ENCODE measurements at regions not wholly inside any gene's neighbourhood (a gene's known extent, or its start where the extent isn't known, plus 50 kb on each side); places are given as distances from the start of the nearest gene placed in this dataset.

GRCh38 chr2:71945603-71945959 lies 202.1 kb downstream of the CYP26B1 start:
- H3K36me3 ChIP-seq (ENCODE audit: control insufficient read depth, insufficient read depth, low read length) = no peaks in the 10 kb centered on the region
- DNase-seq (ENCODE audit: extremely low read depth, insufficient read length) = no peak
- H3K27me3 ChIP-seq (replicated peaks; ENCODE audit: control insufficient read depth, insufficient read depth, low read length) = 0 out of 2 replicates have a peak, but pooled peaks cover 1% of the 10 kb centered on the region
- H3K4me3 ChIP-seq (replicated peaks; ENCODE audit: low read depth, low read length) = no peak overlapping the region
- no peak for TF ChIP-seq CTCF (IDR thresholded peaks at IDR 0.05; ENCODE audit: insufficient read depth, low read length, poor library complexity, severe bottlenecking)

DNA sequence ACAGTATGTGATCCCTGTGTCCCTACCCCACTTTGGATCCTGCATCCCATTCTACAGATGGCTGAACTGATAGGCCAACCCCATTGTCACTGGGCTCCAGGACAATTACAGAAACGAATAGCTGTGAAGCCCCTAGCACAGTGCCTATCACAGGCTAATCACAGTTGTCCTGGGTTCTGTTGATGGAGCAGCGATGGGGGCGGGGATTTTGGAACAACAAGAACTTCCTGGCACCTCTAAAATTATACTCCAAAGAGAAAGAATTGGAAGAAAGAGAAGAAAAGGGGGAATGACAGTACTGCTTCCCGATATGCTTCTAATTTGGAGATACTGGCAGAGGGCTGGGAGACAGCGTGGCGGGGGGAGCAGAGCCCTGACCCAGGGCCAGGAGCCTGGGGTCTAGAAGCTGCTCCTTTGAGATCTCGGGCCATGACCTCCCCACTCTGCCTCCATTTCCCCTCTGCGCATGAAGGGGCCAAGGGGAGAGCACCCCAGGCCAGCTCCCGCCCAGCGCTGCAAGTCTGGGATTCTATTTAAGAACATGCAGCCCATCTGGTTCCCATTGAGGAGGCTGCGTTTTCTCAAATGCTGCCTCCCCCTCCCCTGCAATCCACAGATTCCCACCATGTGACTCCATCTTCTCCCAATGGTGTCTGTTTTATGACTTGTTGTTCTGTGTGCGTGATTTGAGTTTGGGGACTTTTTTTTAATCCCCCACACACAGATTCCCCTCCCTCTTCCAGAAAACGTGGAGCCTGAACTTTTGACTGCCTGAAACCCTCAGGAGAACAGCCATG lies 202.7 kb downstream of the CYP26B1 start:
- Histone ChIP-seq H3K27me3 (replicated peaks; ENCODE audit: control insufficient read depth, insufficient read depth, low read length) (peaks cover 1% of the 10 kb centered on the region; the same call in 1 of the 2 replicates), H3K36me3 (ENCODE audit: control insufficient read depth, insufficient read depth, low read length) (no peaks in the 10 kb centered on the region), H3K4me3 (replicated peaks; ENCODE audit: low read depth, low read length) (no peak overlapping the region)
- no peak for TF ChIP-seq CTCF (IDR thresholded peaks at IDR 0.05; ENCODE audit: insufficient read depth, low read length, poor library complexity, severe bottlenecking)
- no peak for DNase-seq (ENCODE audit: extremely low read depth, insufficient read length)

DNA sequence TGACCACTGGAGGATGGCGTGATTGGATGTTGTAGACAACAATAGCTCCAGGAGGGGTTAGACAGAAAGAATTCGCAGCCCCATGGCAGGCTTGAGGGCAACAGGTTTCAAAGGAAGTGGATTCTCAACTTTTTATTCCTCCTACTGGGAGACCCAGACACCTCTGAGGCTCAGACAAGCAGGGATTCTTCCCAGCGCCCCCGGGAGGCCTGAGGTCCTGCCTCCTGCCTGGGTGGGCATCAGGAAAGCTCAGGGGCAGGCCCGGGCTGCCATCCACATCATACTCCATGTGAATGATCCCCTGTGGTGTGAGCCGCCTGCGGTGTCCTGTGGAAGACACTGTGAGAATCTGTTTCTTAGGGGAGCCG lies 203.5 kb downstream of the CYP26B1 start:
- Histone ChIP-seq H3K4me3 (replicated peaks; ENCODE audit: low read depth, low read length) (no peak overlapping the region), H3K36me3 (ENCODE audit: control insufficient read depth, insufficient read depth, low read length) (no peaks in the 10 kb centered on the region), H3K27me3 (replicated peaks; ENCODE audit: control insufficient read depth, insufficient read depth, low read length) (peaks cover 1% of the 10 kb centered on the region; the same call in 1 of the 2 replicates)
- no peak for DNase-seq (ENCODE audit: extremely low read depth, insufficient read length)
- no peak for TF ChIP-seq CTCF (IDR thresholded peaks at IDR 0.05; ENCODE audit: insufficient read depth, low read length, poor library complexity, severe bottlenecking)

DNA sequence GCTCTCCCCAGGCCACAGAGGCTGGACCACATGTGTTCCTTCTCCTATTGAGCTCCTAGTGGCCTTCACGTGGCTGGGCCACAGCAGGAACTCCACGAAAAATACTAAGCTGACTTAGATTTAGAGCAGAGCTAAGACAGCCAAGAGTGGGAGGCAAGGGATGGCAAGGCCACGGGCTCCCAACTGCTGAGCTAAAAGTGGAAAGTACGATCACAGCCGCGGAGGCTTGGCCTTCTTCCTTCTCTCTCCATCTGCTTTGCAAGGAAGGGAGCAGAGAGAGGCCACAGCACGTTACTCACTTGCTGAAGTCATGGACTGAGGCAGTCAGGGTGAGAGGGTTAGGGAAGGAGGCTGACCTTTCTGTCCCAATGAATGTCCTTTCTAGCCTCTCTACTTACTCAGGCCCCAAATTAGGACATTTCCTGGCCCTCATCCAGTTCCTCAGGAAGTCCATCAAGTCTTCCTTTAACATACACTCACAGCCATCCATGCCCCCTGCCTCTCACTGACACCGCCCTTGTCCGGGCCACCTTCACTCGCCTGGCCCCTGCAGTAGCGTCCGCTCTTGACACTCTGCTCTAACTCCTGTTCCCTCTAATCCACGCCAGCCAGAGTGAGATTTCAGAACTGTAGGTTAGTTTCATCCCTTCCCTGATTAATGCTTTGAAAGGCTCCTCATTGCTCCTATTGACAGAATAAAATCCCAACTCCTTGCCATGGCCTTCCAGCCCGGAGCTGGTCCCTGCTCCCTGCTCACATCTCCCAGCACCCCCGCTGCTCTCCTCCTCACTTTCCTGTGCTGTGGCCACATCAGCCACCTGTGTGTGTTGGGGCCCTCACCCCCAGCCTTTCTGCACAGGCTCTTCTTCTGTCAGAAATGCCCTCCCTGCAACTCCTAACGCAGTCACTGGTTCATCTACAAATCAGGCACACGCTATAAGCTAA lies 204.2 kb downstream of the CYP26B1 start:
- no peak overlapping the region for H3K4me3 ChIP-seq (replicated peaks; ENCODE audit: low read depth, low read length)
- no peak for DNase-seq (ENCODE audit: extremely low read depth, insufficient read length)
- H3K27me3 ChIP-seq (replicated peaks; ENCODE audit: control insufficient read depth, insufficient read depth, low read length) = peaks cover 1% of the 10 kb centered on the region; the same call in 1 of the 2 replicates
- no peak for TF ChIP-seq CTCF (IDR thresholded peaks at IDR 0.05; ENCODE audit: insufficient read depth, low read length, poor library complexity, severe bottlenecking)
- H3K36me3 ChIP-seq (ENCODE audit: control insufficient read depth, insufficient read depth, low read length) = no peaks in the 10 kb centered on the region

DNA sequence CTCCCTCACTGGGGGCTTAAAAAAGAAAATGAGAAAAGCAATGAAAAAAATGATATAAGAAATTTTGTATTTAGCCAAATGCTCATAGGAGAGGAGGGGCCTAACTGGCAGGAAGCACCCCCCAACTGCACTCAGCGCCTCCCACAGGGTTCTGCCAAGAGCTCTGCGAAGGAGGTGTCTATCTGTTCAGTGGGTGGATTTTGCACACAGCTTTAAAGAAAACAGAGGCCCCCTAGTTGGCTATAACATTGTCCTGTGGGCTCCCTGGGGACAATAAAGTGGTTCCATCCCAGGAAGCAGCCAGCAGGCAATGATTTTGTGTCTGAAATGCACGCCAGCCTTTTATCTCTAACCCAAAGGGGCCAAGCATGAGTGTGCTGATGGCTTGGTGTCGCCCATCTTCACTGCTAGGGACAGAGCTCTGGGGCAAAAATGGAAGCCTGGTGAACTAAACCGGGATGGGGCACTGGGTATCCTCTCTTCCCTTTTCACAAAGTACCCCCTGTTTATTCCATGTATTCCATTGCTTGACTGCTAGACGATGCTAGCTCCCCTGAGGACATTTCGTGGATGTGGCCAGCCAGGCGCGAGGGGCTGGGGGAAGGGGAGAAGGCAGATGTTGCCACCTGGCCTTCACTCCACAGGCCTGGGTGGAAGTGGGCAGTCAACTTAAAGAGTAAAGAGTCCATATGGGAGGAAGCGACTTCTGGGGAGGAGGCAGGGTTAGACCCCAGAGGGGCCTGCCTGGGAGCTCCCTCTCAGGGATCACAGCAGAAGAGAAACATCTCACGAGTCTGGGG lies 205.7 kb downstream of the CYP26B1 start:
- no peak for TF ChIP-seq CTCF (IDR thresholded peaks at IDR 0.05; ENCODE audit: insufficient read depth, low read length, poor library complexity, severe bottlenecking)
- Histone ChIP-seq H3K4me3 (replicated peaks; ENCODE audit: low read depth, low read length) (no peak overlapping the region), H3K27me3 (replicated peaks; ENCODE audit: control insufficient read depth, insufficient read depth, low read length) (peaks cover 1% of the 10 kb centered on the region; the same call in 1 of the 2 replicates), H3K36me3 (ENCODE audit: control insufficient read depth, insufficient read depth, low read length) (no peaks in the 10 kb centered on the region)
- DNase-seq (ENCODE audit: extremely low read depth, insufficient read length) = no peak

All from GM06990 (cell line).